ENCODE measurements at regions not wholly inside any gene's neighbourhood (a gene's known extent, or its start where the extent isn't known, plus 50 kb on each side); places are given as distances from the start of the nearest gene placed in this dataset.

DNA sequence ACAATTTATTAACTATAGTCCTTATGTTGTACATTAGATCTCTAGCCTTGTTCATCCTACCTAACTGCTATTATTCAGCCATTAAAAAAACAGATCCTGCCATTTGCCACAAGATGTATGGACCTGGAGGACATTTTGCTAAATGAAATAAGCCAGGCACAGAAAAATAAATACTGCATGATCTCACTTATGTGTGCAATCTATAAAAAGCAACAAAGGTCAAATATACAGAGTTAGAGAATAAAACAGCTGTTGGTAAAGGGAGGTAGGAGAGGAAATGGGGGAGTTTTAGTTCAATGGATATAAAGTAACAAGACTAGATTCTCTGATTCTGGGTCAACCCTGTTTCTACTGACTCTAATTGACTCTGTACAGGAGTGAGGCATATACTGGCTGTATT is 103.3 kb upstream of the FAM9C start:
- no peak for DNase-seq (ENCODE audit: low read depth)

DNA sequence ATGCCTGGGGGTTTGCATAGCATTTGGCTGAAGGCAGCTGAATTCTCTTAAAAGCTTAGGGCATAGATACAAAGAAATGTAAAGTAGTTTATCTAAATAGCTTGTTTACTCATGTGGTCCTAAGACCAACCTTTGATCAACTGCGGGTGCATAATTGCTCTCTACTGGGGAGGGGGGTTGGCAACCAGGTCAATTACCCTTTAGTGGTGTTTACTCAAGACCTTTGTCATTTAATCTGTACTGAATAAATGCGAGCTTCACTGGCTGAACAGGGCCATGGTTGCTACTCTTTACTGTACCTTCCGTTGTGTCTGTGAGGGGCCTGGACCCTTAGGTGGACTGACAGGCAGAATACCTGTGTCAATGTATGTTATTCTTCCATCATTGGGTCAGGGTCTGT is 102.7 kb upstream of the FAM9C start:
- no peak for DNase-seq (ENCODE audit: low read depth)

DNA sequence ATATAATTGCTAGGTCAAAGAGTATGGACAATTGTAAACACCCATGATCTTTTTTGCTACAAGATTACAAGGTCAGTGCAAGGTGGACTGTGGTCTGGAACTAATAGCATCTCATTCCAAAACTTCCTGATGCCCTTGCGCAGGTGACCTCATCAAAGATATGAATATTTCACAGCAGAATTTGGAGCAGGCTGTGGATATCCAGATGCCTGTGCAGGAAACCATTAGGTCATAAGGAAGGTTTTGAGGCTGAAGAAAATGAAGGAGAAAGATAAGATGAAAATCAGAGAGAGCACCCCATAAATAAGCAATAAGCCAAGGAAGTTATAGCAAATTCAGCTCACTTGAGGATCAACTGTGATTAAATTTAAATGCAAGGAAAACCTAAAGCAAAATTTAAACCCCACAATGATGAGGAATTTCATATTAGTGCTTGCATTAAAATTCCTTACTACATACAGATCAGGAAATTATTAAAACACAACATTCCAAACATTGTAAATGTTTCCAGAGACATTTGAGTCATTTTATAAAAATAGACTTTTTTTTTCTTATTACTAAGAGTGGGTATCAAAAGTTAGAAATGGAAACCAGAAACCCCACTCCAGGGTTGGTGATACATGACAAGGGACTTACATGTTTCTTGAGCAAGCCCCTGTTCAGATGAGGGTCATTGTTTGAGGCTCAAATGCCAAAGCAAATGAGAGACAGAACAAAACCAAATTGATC is 100.7 kb upstream of the FAM9C start:
- no peak for DNase-seq (ENCODE audit: low read depth)

DNA sequence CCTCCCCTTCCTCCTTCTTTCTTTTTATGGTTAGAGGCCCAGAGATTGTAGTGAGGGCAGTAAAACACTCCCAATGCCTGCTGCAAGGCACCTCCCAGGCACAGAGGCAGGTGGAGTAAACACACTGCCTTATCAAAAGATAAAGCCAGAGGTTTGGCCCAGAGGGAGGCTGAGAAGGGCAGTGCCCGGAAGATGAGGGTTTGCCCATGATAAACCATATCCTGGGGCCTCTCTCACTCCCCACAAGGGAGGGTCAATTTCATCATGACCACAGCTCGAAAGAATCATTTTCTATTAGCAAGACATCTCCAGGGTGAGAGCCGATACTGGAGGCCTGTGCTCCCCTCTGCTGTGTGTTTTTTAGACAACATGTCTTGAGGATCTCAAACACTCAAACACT is 98.5 kb upstream of the FAM9C start:
- DNase-seq (ENCODE audit: low read depth) = no peak

DNA sequence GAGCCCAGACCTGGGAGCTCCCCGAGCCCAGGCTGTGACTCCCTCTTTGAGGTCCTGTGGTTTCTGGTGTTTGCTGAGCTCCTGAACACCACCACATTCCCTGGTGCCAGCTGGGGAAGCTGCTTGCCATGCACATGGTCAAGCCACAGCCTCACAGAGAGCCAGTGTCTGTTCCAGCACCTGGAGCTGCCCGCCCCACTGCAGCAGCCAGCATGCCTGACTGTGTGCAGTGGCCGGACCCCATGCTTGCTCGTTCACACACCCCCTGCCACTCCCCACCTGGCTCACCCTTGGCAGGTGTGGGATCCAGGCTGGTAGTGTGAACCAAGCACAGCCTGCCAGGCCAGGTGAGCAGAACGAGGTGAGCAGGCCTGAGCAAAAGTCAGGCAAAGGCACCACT is 95.6 kb upstream of the FAM9C start:
- no peak for DNase-seq (ENCODE audit: low read depth)

DNA sequence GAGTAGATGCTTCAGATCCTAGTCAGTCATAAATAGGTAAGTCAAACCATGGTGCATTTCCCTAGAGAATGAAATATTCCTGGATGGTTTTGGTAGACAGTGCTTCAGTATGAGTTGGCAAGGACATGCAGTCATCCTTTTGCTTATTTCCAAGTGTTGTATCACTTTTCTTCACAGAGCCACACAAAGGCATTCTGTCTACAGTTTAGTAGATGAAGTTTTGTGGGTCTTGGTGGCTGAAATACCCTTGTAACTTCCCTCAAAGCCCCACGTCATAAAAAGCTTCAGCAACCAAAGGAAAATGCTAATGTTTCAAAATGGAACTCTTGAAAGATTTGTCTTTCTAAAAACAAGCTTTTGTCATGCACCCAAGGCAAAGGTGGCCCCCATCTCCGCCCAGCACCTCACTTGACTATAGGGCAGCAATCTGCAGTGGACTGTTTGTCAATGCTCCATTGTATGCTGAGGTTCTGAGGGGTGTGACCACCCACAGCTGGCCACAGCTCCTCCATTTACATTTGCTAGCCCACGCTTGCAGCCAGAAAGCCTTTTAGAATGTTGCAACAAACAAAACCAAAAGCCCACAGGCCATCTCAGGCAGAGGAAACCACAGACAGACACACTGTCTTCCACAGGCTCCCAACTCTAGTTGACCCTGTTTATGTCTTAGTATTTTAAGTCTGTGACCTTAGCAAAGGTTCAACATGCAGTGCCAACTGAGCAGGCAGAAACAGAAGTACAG is 87.1 kb upstream of the FAM9C start:
- no peak for DNase-seq (ENCODE audit: low read depth)

DNA sequence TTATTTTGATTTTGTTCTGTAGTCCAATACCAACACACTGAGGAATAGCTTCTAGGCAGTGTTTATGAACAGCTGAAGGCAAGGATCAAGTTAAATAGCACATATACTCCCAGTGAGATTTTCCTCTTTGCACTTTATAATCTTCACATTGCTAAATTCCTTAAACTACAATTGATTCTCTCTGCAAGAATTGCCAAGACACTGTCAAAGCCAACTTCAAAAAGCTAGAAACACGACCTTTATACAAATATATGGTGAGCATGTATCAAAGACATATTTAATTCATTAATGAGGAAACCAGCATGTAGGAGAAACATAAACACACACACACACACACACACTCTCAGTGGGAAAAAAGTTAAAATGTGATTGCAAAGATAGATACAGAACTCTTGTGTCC is 86.4 kb upstream of the FAM9C start:
- DNase-seq (ENCODE audit: low read depth) = no peak

DNA sequence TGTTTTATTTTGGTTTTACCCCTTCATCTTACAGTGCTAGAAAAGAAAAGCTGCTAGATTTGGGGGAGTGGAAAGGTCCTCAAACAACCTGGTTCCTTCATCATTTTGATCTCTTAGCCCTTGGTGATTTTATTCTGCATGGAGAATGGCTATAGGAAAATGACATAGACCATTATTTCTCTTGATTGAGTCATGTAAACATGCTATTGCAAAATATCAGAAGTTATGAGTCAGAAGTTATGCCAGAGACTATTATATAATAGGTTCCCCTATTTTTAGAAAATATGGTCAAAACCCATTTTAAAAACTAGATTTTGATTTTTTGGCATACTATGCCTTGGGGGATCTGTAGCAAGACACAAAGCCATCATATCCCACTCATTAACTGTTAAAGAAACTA is 83.7 kb upstream of the FAM9C start:
- DNase-seq (ENCODE audit: low read depth) = no peak

DNA sequence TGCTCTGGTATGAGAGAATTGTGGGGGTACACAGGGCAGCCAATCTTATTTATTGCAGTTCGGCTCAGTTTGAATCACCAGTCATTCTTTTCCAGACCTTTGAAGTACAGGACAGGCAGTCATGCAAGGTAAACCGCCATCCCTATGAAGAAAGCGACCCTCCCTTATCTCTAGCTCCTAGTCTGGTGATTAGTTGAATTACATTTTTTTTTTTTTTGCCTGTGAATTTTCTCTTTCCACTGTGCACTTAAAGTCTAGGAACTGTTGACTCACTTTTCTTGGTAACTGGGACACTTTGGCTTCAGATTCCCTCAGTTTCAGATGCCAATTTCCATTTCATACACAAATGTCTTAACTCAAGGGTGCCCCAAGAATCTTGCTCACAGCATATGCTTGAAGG is 82.4 kb upstream of the FAM9C start:
- DNase-seq (ENCODE audit: low read depth) = no peak

DNA sequence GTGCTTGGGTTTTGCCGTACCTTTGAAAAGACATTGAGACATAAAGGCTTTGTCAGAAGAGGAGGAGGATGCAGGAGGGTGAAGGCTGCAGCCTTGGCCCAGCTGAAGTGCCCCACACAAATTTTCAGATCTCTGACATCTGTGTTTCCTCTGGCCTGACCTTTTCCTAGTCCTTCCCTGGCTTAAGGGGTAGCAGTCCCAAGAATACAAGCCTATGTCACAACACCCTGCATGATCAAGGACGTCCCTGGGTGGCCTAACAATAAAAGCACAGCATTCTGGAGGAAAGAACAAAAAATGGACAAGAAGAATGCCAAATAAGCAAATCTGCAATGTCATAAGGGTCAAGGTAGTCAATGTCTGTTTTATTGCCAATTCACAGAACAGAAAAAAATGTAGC is 80.8 kb upstream of the FAM9C start:
- DNase-seq (ENCODE audit: low read depth) = no peak

DNA sequence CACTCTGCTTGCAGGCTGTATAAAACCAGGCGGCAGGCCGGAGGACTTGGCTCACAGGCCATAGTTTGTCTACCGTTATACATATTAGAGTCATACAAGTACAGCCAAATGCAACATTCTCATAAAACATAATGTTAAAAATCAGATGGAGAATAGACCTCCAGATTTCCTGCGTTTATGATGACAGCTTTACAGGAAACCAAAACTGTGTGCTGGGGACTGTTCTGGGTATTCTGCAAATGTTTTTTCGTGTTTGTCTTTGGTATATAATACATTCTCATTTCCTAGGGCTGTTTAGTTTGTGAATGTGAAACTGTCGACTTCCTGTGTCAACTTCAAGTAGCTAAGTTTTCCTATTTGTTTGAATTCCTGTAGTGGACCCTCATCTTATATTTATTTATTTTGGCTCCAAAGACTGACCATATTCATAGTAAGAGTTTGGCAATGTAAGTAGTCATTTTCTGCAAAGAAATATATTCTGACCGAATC is 79.5 kb upstream of the FAM9C start:
- no peak for DNase-seq (ENCODE audit: low read depth)

DNA sequence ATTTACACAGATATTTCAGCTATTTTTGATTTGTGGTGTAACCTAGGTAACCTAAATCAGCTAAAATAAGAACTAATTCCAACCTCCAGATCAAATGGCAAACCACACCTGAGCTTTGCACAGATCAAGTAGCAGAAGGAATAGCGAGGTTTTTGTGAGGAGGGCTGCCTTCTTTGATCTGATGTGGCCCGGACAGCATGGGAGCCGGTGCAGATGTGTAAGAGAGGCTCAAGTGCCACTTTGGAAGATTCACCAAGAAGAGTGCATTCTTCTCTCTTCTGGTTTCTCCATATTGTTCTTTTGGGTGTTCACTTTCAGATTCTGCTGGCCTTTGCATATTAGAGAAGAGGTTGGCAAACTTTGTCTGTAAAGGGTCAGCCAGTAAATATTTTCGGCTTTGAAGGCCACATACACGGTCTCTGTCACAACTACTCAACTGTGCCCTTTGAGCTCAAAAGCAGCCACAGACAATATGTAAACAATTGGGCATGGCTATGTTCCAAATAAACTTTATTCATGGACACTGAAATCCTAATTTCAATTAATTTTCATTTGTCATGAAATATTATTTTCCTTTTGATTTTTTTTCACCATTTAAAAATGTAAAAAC is 78.9 kb upstream of the FAM9C start:
- no peak for DNase-seq (ENCODE audit: low read depth)

DNA sequence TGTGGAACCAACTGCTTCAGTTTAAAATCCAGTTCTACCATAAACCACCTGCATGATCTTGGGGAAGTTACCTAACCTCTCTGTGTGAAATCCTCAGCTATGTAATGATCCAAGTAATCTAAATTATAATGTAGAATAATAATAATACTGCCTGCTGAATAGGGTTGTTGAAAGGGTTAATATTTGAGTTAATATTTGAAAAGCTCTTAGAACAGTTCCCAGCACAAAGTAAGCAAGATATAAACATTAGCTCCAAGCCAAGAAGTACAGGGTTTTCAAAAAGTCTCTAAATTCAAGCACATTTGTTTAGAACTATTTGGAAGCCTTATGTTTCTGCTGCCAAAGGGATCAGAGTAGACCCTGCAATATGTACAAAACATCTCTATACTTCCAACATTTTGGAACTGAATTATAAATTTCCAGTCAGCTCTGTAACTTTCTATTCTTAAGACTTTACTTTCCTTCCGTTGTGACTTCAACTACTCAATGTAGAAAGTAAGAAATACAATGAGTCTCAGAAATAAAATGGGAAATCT is 76.7 kb upstream of the FAM9C start:
- no peak for DNase-seq (ENCODE audit: low read depth)

DNA sequence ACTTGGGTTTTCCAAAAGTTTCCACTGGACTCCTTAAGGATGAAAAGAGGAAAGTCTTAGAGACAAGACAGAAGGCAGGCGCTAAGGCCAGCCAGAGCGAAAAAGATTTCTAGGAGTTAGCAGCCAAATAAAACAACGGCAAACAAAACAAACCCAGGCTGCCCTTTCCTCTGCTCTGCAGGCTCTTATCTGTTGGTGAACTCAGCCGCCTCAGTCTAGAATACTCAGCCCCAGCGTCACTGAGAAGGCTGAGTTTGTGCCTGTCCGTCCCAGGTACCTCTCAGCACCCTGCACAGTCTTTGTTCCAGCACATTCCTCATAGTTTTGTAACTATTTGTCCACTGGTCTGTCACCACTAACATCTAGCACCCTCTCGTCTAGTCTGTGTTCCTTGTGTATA is 75.6 kb upstream of the FAM9C start:
- DNase-seq (ENCODE audit: low read depth) = no peak

DNA sequence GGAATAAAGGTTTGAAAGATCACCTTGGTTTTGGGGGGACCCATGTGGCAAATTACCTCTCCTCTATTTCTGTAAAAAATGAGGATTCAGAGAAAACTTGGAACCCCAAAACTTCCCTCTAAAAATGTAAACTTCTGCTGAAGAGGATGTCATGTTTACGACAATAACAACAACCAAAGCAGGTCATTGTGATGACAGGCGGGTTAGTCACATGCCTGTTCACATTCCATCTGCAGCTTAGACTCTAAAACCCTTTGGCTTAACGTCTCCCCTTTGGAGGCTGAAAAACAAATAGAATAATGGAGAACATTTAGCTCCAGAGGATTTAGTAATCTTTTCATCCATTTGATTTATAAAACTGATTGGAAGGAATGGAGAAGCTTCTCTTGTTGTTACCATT is 75.0 kb upstream of the FAM9C start:
- no peak for DNase-seq (ENCODE audit: low read depth)

DNA sequence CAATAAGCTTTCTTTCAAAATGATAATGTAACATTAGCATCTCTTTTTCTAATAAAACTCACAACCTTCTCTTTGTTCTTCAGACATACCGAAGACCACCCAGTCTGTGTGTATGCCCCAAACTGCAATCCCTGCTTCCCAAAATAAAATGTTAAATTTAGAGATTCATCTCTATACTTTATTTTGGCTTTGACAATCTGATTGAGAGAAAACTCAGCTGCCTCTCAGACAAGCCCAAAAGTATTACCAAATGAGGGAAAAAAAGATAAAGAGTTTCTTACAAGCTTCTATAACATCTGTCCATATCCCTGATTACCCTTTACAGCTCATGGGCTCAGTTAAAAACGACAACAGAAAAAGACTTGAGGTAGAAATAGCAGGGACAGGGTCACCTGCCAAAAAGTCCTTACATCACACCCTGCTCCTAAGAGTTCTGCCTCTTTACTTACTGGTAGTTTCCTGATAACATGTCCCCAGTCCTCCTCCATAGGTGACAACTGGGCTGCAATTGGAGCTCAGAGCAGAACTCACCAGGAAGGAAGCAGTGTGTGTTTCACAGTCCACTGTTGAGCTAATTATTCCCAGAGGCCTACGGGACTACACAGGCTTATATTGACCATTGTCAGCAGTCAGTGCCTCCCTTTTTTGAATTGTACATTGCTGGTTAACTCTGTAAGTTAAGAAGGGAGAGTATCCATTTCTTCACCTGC is 70.9 kb upstream of the FAM9C start:
- DNase-seq (ENCODE audit: low read depth) = no peak

DNA sequence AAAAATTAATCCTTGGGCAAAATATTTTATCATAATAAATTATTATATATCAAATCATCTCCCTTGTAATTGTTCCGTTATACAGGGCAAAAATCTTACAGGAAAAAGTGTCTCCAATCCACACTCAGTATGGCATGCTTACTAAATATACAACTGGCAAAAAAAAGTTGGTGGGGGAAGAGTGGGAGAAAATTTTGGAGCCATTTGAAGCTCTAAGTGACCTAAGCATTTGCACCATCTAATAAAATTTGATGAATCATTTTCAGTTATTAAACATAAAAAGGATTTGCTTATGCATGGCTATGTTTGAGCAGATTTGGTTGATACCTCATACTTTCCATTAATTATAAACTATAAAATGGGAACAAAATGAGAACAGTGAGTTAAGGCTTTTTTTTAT is 68.1 kb upstream of the FAM9C start:
- no peak for DNase-seq (ENCODE audit: low read depth)

DNA sequence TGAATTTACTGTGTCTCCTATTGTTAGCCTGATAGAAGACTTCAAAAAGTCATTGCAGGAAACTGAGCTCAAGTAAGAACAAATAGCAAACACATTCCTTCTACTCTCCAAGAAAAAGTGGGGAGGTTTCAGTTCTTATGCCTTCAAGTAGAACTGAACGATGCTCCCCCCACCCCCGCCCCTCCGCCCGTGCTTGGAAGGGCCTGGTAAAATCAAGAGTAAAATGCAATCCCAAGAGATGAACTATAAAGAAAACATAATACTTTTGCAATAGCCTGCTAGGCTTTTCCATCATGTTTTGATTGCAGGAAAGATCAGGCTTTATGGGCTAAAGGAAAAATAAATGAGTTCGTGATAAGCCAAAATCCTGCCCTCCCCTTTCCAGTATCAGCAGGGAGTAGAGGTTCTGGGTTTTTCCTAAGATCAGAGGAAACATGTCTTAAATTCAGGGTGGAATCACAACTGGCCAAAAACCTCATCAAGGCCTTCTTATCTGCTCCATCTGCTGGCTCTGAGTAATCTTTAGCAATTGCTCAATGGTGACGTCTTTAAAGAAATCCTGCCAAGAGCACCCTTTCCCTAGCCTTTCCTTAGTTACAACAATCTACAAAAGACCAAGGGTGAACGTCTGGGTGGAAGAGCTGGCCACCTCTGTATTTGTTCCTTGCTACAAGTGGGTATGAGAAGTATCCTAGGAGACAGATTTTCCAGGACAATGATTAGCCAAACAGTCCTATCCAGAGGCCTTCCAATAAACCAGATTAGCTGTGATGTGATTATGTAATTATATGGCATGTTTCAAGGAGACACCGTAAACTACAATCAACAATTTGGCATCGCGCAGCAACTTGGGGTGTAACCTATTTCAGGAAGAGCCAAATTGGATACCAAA is 66.3 kb upstream of the FAM9C start:
- DNase-seq (ENCODE audit: low read depth) = no peak

DNA sequence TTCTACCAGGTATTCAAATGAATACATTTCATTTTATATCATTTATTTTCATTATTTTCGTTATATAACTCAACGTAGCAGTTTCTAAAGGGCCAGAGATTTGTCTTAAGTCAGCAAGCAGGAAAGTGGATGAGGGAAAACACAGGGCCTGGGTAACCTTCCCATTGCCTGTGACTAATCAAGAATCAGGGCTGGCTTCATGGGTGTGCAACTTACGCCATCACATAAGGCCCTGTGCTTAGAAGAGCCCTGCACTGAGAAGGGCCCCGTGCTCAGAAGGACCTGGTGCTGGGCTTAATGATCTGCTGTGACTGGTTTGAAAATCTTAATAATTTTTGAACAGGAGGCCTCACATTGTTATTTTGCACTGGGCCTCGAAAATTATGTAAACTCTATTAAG is 65.4 kb upstream of the FAM9C start:
- DNase-seq (ENCODE audit: low read depth) = no peak

DNA sequence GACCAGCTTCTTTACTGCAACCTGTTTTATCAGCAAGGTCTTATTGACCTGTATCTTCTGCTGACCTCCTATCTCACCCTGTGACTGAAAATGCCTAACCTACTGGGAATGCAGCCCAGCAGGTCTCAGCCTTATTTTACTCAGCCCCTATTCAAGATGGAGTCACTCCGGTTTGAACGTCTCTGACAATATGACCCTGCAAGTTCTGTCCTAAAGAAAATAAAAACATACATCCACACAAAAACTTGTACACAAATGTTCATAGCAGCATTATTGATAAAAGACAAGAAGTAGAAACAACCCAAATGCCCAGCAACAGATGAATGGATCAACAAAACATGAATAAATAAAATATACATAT is 59.5 kb upstream of the FAM9C start:
- DNase-seq (ENCODE audit: low read depth) = no peak

Data from forelimb muscle (tissue), 1 donor.